ENCODE measurements at regions not wholly inside any gene's neighbourhood (a gene's known extent, or its start where the extent isn't known, plus 50 kb on each side); places are given as distances from the start of the nearest gene placed in this dataset.

DNA sequence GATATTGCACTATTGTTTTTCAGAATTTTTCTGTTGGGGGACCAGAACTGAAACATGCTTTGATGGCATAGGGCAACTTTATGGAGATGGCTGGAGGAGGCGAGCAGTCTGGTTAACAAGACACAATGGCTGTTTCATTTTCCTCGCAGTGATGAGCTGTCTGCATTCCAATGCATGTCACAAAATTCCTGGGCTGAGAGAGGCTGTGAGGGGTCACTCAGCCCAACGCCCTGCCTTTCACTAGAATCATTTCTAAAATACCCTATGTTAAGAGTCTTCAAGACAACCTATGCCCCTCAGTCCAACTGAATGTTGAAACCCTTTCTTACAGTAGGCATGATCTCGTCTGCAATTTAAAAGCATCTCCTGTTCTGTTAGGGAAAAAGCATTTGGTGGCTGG, 1090.0 kb downstream of the BCL11A start:
- ATAC-seq: no peak
- TF ChIP-seq, protein P1, sequence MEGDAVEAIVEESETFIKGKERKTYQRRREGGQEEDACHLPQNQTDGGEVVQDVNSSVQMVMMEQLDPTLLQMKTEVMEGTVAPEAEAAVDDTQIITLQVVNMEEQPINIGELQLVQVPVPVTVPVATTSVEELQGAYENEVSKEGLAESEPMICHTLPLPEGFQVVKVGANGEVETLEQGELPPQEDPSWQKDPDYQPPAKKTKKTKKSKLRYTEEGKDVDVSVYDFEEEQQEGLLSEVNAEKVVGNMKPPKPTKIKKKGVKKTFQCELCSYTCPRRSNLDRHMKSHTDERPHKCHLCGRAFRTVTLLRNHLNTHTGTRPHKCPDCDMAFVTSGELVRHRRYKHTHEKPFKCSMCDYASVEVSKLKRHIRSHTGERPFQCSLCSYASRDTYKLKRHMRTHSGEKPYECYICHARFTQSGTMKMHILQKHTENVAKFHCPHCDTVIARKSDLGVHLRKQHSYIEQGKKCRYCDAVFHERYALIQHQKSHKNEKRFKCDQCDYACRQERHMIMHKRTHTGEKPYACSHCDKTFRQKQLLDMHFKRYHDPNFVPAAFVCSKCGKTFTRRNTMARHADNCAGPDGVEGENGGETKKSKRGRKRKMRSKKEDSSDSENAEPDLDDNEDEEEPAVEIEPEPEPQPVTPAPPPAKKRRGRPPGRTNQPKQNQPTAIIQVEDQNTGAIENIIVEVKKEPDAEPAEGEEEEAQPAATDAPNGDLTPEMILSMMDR (IDR thresholded peaks at IDR 0.05): no peak

DNA sequence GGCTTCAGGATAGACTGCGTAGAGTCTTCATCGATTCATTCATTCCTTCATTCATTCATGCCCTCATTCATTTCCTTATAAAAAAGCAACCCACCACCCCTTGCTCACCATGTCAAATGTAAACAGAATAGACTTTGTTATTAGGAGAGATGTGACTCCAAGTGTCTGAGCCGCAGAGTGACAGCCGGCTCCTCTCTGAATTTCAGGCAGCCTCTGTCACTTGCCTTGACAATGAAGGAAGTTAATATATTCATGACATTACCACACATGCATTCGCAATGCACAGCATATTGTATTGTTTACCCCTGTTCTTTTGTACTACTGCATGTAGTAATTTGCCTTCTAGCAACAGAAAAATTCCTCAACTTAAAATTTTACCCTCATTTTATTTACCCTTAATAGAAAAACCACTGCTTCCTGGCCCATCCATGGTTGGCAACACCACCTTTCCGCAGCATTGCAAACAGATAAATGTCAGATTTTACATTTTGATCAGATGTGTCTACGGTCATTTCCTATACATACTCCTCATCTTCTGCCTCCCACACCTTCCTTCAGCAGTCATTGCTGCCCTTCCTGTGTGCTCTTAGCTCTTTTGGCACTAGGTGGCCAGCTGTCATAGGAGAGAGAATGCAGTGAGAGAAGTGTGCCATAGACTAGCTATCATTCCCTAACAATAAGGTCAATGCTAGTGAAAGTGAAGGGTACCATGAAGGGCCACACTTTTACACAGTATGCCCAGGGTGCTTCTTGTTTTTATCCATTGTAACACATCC, 1090.8 kb downstream of the BCL11A start:
- WGBS, 2 donors: 71 to 74% methylated on average over 7 of the region's 7 CpGs
- no peak for ATAC-seq

More for the DNA sequence above, 1090.0 kb downstream of the BCL11A start:
- H3K9me3 ChIP-seq: peaks cover 0 to 8% (median 0%) of the 10 kb centered on the region in 11 donors
- no peak overlapping the region for H3K27ac ChIP-seq
- H3K36me3 ChIP-seq: no peaks in the 10 kb centered on the region
- H3K27me3 ChIP-seq: no peaks in the 10 kb centered on the region
- no peaks in the 10 kb centered on the region for H3K4me1 ChIP-seq
- H3K4me3 ChIP-seq: no peak overlapping the region
- no peak for DNase-seq
- WGBS, 2 donors: 38 to 49% methylated on average over 4 of the region's 4 CpGs
- intact Hi-C loops (cut with DNase I): no loop called here

DNA sequence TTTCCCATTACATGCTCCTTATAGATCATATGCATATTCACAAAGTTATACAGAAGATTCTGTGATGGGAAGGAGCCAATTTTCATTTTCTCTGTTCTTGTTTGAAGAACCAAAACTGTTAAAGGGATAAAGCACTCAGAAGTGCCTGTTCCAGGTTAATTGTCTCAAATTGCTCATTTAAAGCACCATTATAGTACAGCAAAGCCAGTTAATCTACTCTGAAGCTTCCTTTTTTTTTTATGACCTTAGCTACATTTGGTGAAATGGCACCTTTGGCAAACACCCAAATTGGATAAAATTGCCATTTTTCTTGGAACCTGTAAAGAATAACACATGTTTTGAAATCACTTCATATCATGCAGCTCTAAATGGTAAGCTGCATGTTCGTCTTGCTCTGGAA, 1092.3 kb downstream of the BCL11A start:
- 51 to 75% methylated on average over 1 of the region's 1 CpG for WGBS, 2 donors
- Histone ChIP-seq H3K27me3 (no peaks in the 10 kb centered on the region), H3K4me1 (no peaks in the 10 kb centered on the region), H3K4me3 (no peak overlapping the region), H3K9me3 (no peaks in the 10 kb centered on the region), H3K27ac (no peak overlapping the region), H3K36me3 (no peaks in the 10 kb centered on the region)
- TF ChIP-seq, protein P1 (IDR thresholded peaks at IDR 0.05): no peak
- DNase-seq: no peak
- intact Hi-C loops (cut with DNase I): no loop called here
- no peak for ATAC-seq

More for the DNA sequence above, 1090.8 kb downstream of the BCL11A start:
- Histone ChIP-seq H3K4me3 (no peak overlapping the region), H3K27ac (no peak overlapping the region), H3K36me3 (no peaks in the 10 kb centered on the region), H3K4me1 (no peaks in the 10 kb centered on the region), H3K9me3 (peaks cover 0 to 8% (median 0%) of the 10 kb centered on the region in 11 donors), H3K27me3 (no peaks in the 10 kb centered on the region)
- TF ChIP-seq, protein P1 (IDR thresholded peaks at IDR 0.05): peak in 3 of 9 donors; percentile 24 to 35 (median 24)
- intact Hi-C loops (cut with DNase I): no loop called here
- no peak for DNase-seq

DNA sequence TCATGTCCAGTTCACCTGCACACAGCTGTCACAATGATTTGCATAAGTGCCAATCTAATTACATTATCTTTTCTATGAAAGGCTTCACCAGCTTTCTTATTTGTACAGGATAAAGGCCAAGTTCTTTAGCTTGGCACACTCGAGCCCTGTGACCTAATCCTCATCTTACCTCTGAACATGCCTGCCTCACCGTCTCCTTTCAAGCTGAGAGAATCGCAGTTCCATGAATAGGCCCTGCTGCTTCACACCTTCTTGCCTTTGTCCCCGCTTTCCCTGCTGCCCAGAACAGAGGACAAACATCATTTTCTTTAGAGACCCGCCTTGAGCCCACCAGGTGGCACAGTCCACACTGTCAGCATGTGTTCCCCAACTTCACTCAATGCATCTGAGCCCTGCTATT, 1094.7 kb downstream of the BCL11A start:
- no peak for ATAC-seq
- 48 to 67% methylated on average over 5 of the region's 5 CpGs for WGBS, 2 donors
- TF ChIP-seq, protein P1 (IDR thresholded peaks at IDR 0.05): peak in 1 of 9 donors; percentile 10
- no peak for DNase-seq
- no peak overlapping the region for H3K27ac ChIP-seq
- H3K27me3 ChIP-seq: no peaks in the 10 kb centered on the region
- no peaks in the 10 kb centered on the region for H3K36me3 ChIP-seq
- no peaks in the 10 kb centered on the region for H3K4me1 ChIP-seq
- no peak overlapping the region for H3K4me3 ChIP-seq
- intact Hi-C loops (cut with DNase I): no loop called here
- no peaks in the 10 kb centered on the region for H3K9me3 ChIP-seq

Measured in heart right ventricle (tissue), 16 donors.